ENCODE measurements at regions not wholly inside any gene's neighbourhood (a gene's known extent, or its start where the extent isn't known, plus 50 kb on each side); places are given as distances from the start of the nearest gene placed in this dataset.

DNA sequence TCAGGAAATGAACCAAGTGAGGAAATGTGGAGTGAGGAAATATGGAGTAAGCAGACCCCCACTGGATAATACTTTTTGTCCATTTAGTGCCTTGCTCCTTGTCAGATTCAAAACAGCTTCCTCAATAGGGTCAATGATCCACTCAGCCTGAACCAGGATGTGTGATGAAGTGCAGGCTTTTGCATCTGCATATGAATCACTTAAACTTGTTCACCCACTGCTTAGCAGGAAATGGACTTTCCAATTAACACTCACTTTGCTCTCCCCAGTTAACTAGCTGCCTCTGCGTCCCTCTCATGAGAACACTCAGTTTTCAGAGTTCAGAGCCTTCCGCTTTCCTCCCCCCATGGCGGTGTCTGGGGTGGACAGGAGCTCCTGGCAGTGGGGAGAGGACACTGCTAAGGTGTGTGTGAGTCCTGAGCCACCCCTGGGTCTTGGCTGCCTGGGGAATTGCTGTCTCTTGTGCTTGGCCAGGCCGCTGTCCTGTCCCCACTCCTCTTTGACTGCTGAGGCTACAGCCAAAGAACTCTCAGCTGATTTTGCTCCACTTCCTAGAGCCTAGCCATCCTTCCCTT, 621.8 kb downstream of the CDH26 start:
- DNase-seq (ENCODE audit: low read depth) (no peak), FAIRE-seq (no peak)
- peaks cover 4% of the 10 kb centered on the region for H3K27me3 Mint-ChIP-seq (ENCODE audit: low read depth, unreplicated experiment)
- H3K4me2 ChIP-seq (ENCODE audit: low read length) = no peak overlapping the region
- no peak overlapping the region for H3K4me3 ChIP-seq (ENCODE audit: insufficient read depth, low read depth, low read length)
- no peaks in the 10 kb centered on the region for H3K36me3 Mint-ChIP-seq (ENCODE audit: low read depth, unreplicated experiment)
- H3K79me2 ChIP-seq (ENCODE audit: insufficient read depth, low read length) = no peaks in the 10 kb centered on the region
- no peaks in the 10 kb centered on the region for H3K9me3 ChIP-seq (ENCODE audit: insufficient read depth, low read depth, low read length)
- H3K27ac Mint-ChIP-seq (ENCODE audit: unreplicated experiment) = no peak overlapping the region
- no peaks in the 10 kb centered on the region for H3K4me1 ChIP-seq (ENCODE audit: insufficient read depth, low read length)
- no peak overlapping the region for H3K9ac ChIP-seq (ENCODE audit: low read length)
- no peaks in the 10 kb centered on the region for H3K27me3 ChIP-seq (ENCODE audit: insufficient read depth, low read length)
- no peak overlapping the region for H3K27ac ChIP-seq (ENCODE audit: low read depth, low read length)
- TF ChIP-seq, protein P1, sequence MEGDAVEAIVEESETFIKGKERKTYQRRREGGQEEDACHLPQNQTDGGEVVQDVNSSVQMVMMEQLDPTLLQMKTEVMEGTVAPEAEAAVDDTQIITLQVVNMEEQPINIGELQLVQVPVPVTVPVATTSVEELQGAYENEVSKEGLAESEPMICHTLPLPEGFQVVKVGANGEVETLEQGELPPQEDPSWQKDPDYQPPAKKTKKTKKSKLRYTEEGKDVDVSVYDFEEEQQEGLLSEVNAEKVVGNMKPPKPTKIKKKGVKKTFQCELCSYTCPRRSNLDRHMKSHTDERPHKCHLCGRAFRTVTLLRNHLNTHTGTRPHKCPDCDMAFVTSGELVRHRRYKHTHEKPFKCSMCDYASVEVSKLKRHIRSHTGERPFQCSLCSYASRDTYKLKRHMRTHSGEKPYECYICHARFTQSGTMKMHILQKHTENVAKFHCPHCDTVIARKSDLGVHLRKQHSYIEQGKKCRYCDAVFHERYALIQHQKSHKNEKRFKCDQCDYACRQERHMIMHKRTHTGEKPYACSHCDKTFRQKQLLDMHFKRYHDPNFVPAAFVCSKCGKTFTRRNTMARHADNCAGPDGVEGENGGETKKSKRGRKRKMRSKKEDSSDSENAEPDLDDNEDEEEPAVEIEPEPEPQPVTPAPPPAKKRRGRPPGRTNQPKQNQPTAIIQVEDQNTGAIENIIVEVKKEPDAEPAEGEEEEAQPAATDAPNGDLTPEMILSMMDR (IDR thresholded peaks at IDR 0.05; ENCODE audit: insufficient read depth, low read depth, low read length) = no peak
- TF ChIP-seq EZH2 (IDR thresholded peaks at IDR 0.05; ENCODE audit: insufficient read depth, low read length) = no peak
- peaks cover 9% of the 10 kb centered on the region for H3K4me1 Mint-ChIP-seq (ENCODE audit: low read depth, unreplicated experiment)
- H2AFZ ChIP-seq (ENCODE audit: low read depth, low read length) = no peak overlapping the region
- H3K4me3 Mint-ChIP-seq (ENCODE audit: unreplicated experiment) = no peak overlapping the region
- H3K36me3 ChIP-seq (ENCODE audit: insufficient read depth, low read length) = no peaks in the 10 kb centered on the region
- no peaks in the 10 kb centered on the region for H3K9me3 Mint-ChIP-seq (ENCODE audit: unreplicated experiment)
- H4K20me1 ChIP-seq (ENCODE audit: insufficient read depth, low read length) = no peaks in the 10 kb centered on the region

DNA sequence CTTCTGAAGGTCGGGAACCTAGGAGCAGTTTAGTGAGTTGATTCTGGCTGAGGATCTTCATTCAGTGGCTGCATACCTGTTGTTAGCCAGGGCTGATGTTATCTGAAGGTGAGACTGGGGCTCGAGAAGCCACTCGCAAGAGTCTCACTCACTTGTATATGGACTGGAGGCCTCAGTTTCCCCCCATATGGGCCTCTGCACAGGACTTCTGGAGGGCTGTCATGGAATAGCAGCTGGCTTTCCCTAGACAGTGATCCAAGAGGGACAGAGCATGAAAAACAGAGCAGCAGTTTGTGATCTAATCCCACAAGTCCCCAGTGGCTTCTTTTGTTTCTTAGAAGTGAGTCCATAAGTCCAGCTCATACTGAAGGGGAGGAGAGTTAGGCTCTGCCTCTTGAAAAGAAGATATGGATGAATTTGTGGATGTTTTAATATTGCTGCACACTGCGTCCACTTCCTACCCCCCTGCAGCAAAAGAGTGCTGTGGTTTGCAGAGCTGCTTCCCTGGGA, 623.4 kb downstream of the CDH26 start:
- Histone ChIP-seq H3K4me2 (ENCODE audit: low read length) (no peak overlapping the region), H3K9ac (ENCODE audit: low read length) (no peak overlapping the region), H2AFZ (ENCODE audit: low read depth, low read length) (no peak overlapping the region), H3K27me3 (ENCODE audit: insufficient read depth, low read length) (no peaks in the 10 kb centered on the region), H3K27ac (ENCODE audit: low read depth, low read length) (no peak overlapping the region), H3K4me1 (ENCODE audit: insufficient read depth, low read length) (no peaks in the 10 kb centered on the region), H4K20me1 (ENCODE audit: insufficient read depth, low read length) (no peaks in the 10 kb centered on the region), H3K4me3 (ENCODE audit: insufficient read depth, low read depth, low read length) (no peak overlapping the region), H3K79me2 (ENCODE audit: insufficient read depth, low read length) (no peaks in the 10 kb centered on the region), H3K36me3 (ENCODE audit: insufficient read depth, low read length) (no peaks in the 10 kb centered on the region), H3K9me3 (ENCODE audit: insufficient read depth, low read depth, low read length) (no peaks in the 10 kb centered on the region)
- H3K27ac Mint-ChIP-seq (ENCODE audit: unreplicated experiment) = no peak overlapping the region
- TF ChIP-seq, protein P1 (IDR thresholded peaks at IDR 0.05; ENCODE audit: insufficient read depth, low read depth, low read length) = no peak
- no peak for TF ChIP-seq EZH2 (IDR thresholded peaks at IDR 0.05; ENCODE audit: insufficient read depth, low read length)
- H3K27me3 Mint-ChIP-seq (ENCODE audit: low read depth, unreplicated experiment) = peaks cover 4% of the 10 kb centered on the region
- no peak for DNase-seq (ENCODE audit: low read depth)
- peaks cover 9% of the 10 kb centered on the region for H3K4me1 Mint-ChIP-seq (ENCODE audit: low read depth, unreplicated experiment)
- H3K9me3 Mint-ChIP-seq (ENCODE audit: unreplicated experiment) = no peaks in the 10 kb centered on the region
- H3K4me3 Mint-ChIP-seq (ENCODE audit: unreplicated experiment) = no peak overlapping the region
- no peaks in the 10 kb centered on the region for H3K36me3 Mint-ChIP-seq (ENCODE audit: low read depth, unreplicated experiment)
- no peak for FAIRE-seq

DNA sequence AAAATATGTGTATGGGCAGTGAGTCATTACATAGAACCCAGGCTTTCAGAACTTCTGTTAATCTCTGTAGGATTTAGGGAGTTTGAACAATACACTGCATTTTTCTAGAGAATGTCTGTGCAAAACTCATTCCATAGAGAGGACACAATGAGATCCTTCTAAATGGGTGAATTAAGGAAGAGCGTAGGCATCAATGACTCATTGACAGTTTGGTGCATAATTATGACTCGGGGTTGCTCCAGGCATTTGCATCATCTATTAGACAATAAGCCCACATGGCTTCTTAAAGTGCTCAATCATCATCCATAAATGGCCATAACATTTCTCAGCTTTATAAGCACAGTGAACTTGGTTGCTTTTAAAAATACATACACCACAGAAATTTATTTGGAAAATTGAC, 625.5 kb downstream of the CDH26 start:
- no peaks in the 10 kb centered on the region for H3K9me3 Mint-ChIP-seq (ENCODE audit: unreplicated experiment)
- no peaks in the 10 kb centered on the region for H3K36me3 Mint-ChIP-seq (ENCODE audit: low read depth, unreplicated experiment)
- Histone ChIP-seq H3K9me3 (ENCODE audit: insufficient read depth, low read depth, low read length) (no peaks in the 10 kb centered on the region), H3K9ac (ENCODE audit: low read length) (no peak overlapping the region), H3K79me2 (ENCODE audit: insufficient read depth, low read length) (no peaks in the 10 kb centered on the region), H3K4me3 (ENCODE audit: insufficient read depth, low read depth, low read length) (no peak overlapping the region), H3K4me2 (ENCODE audit: low read length) (no peak overlapping the region), H3K4me1 (ENCODE audit: insufficient read depth, low read length) (no peaks in the 10 kb centered on the region), H2AFZ (ENCODE audit: low read depth, low read length) (no peak overlapping the region), H3K36me3 (ENCODE audit: insufficient read depth, low read length) (no peaks in the 10 kb centered on the region), H3K27me3 (ENCODE audit: insufficient read depth, low read length) (no peaks in the 10 kb centered on the region), H4K20me1 (ENCODE audit: insufficient read depth, low read length) (no peaks in the 10 kb centered on the region), H3K27ac (ENCODE audit: low read depth, low read length) (no peak overlapping the region)
- H3K27me3 Mint-ChIP-seq (ENCODE audit: low read depth, unreplicated experiment) = peaks cover 4% of the 10 kb centered on the region
- H3K27ac Mint-ChIP-seq (ENCODE audit: unreplicated experiment) = no peak overlapping the region
- TF ChIP-seq, protein P1 (IDR thresholded peaks at IDR 0.05; ENCODE audit: insufficient read depth, low read depth, low read length) = no peak
- TF ChIP-seq EZH2 (IDR thresholded peaks at IDR 0.05; ENCODE audit: insufficient read depth, low read length) = no peak
- peaks cover 9% of the 10 kb centered on the region for H3K4me1 Mint-ChIP-seq (ENCODE audit: low read depth, unreplicated experiment)
- FAIRE-seq (no peak), DNase-seq (ENCODE audit: low read depth) (peak; percentile 3)
- H3K4me3 Mint-ChIP-seq (ENCODE audit: unreplicated experiment) = no peak overlapping the region

Data from astrocyte (in vitro differentiated cells and primary cell).